H1 (cell line): ENCODE measurements at regions not wholly inside any gene's neighbourhood (a gene's known extent, or its start where the extent isn't known, plus 50 kb on each side); places are given as distances from the start of the nearest gene placed in this dataset.

ENCODE experiments used
- CHD7 ChIP-seq: fragments of 300-600 bp; sonication (generic); IDR thresholded peaks from 2 replicates; pipeline ENCODE4 v1.7.1; 2012; ENCODE audit warnings: low read length, moderate library complexity, mild to moderate bottlenecking, inconsistent platforms; ENCODE audit not compliant: insufficient replicate concordance
- KDM1A ChIP-seq: fragments of 200-600, 300-600 bp; sonication (generic); IDR thresholded peaks from 2 replicates; pipeline ENCODE4 v1.7.1; 2016; ENCODE audit warnings: mild to moderate bottlenecking, low read length, borderline replicate concordance
- MAX ChIP-seq: IDR thresholded peaks from 2 replicates; pipeline ENCODE4 v1.6.1; 2012; ENCODE audit warnings: inconsistent platforms

- TF ChIP-seq CHD7: no peak
- TF ChIP-seq MAX: no peak
- no peak for TF ChIP-seq KDM1A
Measured at GRCh38 chr5:120255214-120255613, 208.9 kb upstream of the PRR16 start (continued).
